H1 (cell line): ENCODE measurements at regions not wholly inside any gene's neighbourhood (a gene's known extent, or its start where the extent isn't known, plus 50 kb on each side); places are given as distances from the start of the nearest gene placed in this dataset.

ENCODE experiments used
- CTCF ChIA-PET: fragments of 300-600 bp; sonication (Branson Sonifier 250); formaldehyde crosslinking; loops from one replicate; lab custom pipeline; 2021; ENCODE audit not compliant: partially characterized antibody; lab: Charles Lee
- POLR2A ChIA-PET: fragments of 300-600 bp; sonication (Branson Sonifier 250); formaldehyde crosslinking; loops from one replicate; lab custom pipeline; 2021; ENCODE audit warnings: inconsistent platforms; ENCODE audit not compliant: partially characterized antibody; lab: Charles Lee
- DNase-seq, 2 experiments: peaks; one replicate each; pipeline versions ENCODE4 v3.0.0 to v3.0.0-alpha.2; 2010 to 2022; ENCODE audit warnings: low spot score in 2 of 2, low read depth in 1 of 2, mixed read lengths in 1 of 2
- FAIRE-seq: peaks from 2 replicates; lab custom pipeline; 2011; peaks lifted over from hg19 to GRCh38; lab: Jason Lieb, UNC
- H2AFZ ChIP-seq: 2 replicates; pipeline ENCODE4 v1.8.1; 2012; ENCODE audit warnings: low read length, inconsistent platforms
- H2AK5ac ChIP-seq: 2 replicates; pipeline ENCODE4 v1.6.1; 2013; ENCODE audit warnings: low read depth, low read length
- H2BK120ac ChIP-seq: replicated peaks from 2 replicates; pipeline ENCODE3; 2013; ENCODE audit warnings: low read depth, low read length, inconsistent platforms
- H2BK12ac ChIP-seq: 2 replicates; pipeline ENCODE4 v1.6.1; 2013; ENCODE audit warnings: low read depth, low read length
- H2BK15ac ChIP-seq: 2 replicates; pipeline ENCODE4 v1.6.1; 2013; ENCODE audit warnings: low read length
- H2BK20ac ChIP-seq: 2 replicates; pipeline ENCODE4 v1.6.1; 2013; ENCODE audit warnings: low read length
- H2BK5ac ChIP-seq: 2 replicates; pipeline ENCODE4 v1.6.1; 2013; ENCODE audit warnings: low read depth, low read length
- H3K14ac ChIP-seq: 2 replicates; pipeline ENCODE4 v1.6.1; 2013; ENCODE audit warnings: inconsistent platforms; ENCODE audit not compliant: insufficient read length
- H3K18ac ChIP-seq: 2 replicates; pipeline ENCODE4 v1.6.1; 2013; ENCODE audit warnings: low read length; ENCODE audit errors: extremely low read depth
- H3K23ac ChIP-seq: 2 replicates; pipeline ENCODE4 v1.6.1; 2013; ENCODE audit warnings: inconsistent platforms; ENCODE audit not compliant: insufficient read length
- H3K23me2 ChIP-seq: 2 replicates; pipeline ENCODE4 v1.6.1; 2013; ENCODE audit warnings: low read depth, low read length
- H3K27ac ChIP-seq: 2 replicates; pipeline ENCODE4 v1.6.1; 2011; ENCODE audit warnings: low read depth, low read length, inconsistent platforms
- H3K27me3 ChIP-seq, 4 experiments: replicated peaks in 1 of 4; 1 replicate in 1 of 4; 2 replicates in 3 of 4; pipeline versions ENCODE4 v1.6.1 to v1.8.1; 2011 to 2013; ENCODE audit warnings: low read length in 3 of 4, mild to moderate bottlenecking in 3 of 4, inconsistent platforms in 2 of 4, mixed read lengths in 2 of 4, moderate library complexity in 1 of 4; ENCODE audit not compliant: control insufficient read depth in 3 of 4, insufficient read depth in 3 of 4; ENCODE audit errors: extremely low read depth in 1 of 4
- H3K36me3 ChIP-seq, 4 experiments: 2 replicates each; pipeline versions ENCODE4 v1.6.1 to v1.8.1; 2011 to 2013; ENCODE audit warnings: mild to moderate bottlenecking in 4 of 4, low read length in 3 of 4, moderate library complexity in 2 of 4, control low read depth in 1 of 4, inconsistent platforms in 1 of 4; ENCODE audit not compliant: insufficient read depth in 4 of 4, control insufficient read depth in 2 of 4
- H3K4ac ChIP-seq: replicated peaks from 2 replicates; pipeline ENCODE3; 2013; ENCODE audit warnings: low read length, low read depth, mixed read lengths, inconsistent platforms; ENCODE audit not compliant: insufficient read length
- H3K4me1 ChIP-seq, 4 experiments: replicated peaks in 1 of 4; 1 replicate in 1 of 4; 2 replicates in 3 of 4; pipeline versions ENCODE4 v1.6.1 to v1.8.1; 2011 to 2013; ENCODE audit warnings: low read length in 3 of 4, inconsistent platforms in 2 of 4, mixed read lengths in 1 of 4; ENCODE audit not compliant: insufficient read depth in 4 of 4, control insufficient read depth in 3 of 4
- H3K4me2 ChIP-seq, 2 experiments: 2 replicates each; pipeline versions ENCODE4 v1.6.1 to v1.8.1; 2011 to 2013; ENCODE audit warnings: low read depth in 2 of 2, low read length in 2 of 2, control low read depth in 1 of 2, inconsistent platforms in 1 of 2, mild to moderate bottlenecking in 1 of 2; ENCODE audit not compliant: insufficient read depth in 1 of 2
- H3K4me3 ChIP-seq, 4 experiments: fragments of 200-600, 300-600 bp in 1 of 4; sonication (generic), shearing (Covaris generic), sonication (Bioruptor Twin) in 1 of 4; 2 replicates each; pipeline versions ENCODE4 v1.5.1 to v1.8.1; 2011 to 2016; ENCODE audit warnings: low read length in 4 of 4, low read depth in 3 of 4, control low read depth in 2 of 4, inconsistent platforms in 2 of 4, mild to moderate bottlenecking in 2 of 4, mixed read lengths in 1 of 4, moderate library complexity in 1 of 4; ENCODE audit not compliant: insufficient read depth in 2 of 4; ENCODE audit errors: extremely low read depth in 1 of 4
- H3K56ac ChIP-seq: replicated peaks from 2 replicates; pipeline ENCODE3; 2013; ENCODE audit warnings: low read depth, mild to moderate bottlenecking, mixed read lengths, low read length, inconsistent platforms; ENCODE audit not compliant: insufficient read length
- H3K79me1 ChIP-seq: 2 replicates; pipeline ENCODE4 v1.6.1; 2013; ENCODE audit warnings: low read depth, low read length, control low read depth
- H3K79me2 ChIP-seq, 2 experiments: 2 replicates each; pipeline versions ENCODE4 v1.6.1 to v1.8.1; 2012 to 2013; ENCODE audit warnings: low read length in 2 of 2, mild to moderate bottlenecking in 2 of 2, inconsistent platforms in 1 of 2; ENCODE audit not compliant: insufficient read depth in 2 of 2, control insufficient read depth in 1 of 2
- H3K9ac ChIP-seq, 4 experiments: replicated peaks in 1 of 4; 1 replicate in 1 of 4; 2 replicates in 3 of 4; pipeline versions ENCODE4 v1.6.1 to v1.8.1; 2011 to 2013; ENCODE audit warnings: low read depth in 3 of 4, low read length in 3 of 4, control low read depth in 2 of 4, mild to moderate bottlenecking in 2 of 4, moderate library complexity in 2 of 4, inconsistent platforms in 1 of 4; ENCODE audit errors: extremely low read depth in 1 of 4
- H3K9me3 ChIP-seq, 2 experiments: 2 replicates each; pipeline versions ENCODE4 v1.6.1 to v1.8.1; 2012 to 2013; ENCODE audit warnings: mild to moderate bottlenecking in 2 of 2, moderate library complexity in 2 of 2, control low read depth in 1 of 2, inconsistent platforms in 1 of 2, low read depth in 1 of 2, low read length in 1 of 2, mixed read lengths in 1 of 2; ENCODE audit not compliant: insufficient read depth in 2 of 2
- H4K20me1 ChIP-seq, 2 experiments: replicated peaks in 1 of 2; 2 replicates each; pipeline versions ENCODE3 to v1.8.1; 2011 to 2013; ENCODE audit warnings: inconsistent platforms in 2 of 2, low read length in 2 of 2, mild to moderate bottlenecking in 1 of 2; ENCODE audit not compliant: insufficient read depth in 2 of 2, control insufficient read depth in 1 of 2
- H4K5ac ChIP-seq: 2 replicates; pipeline ENCODE4 v1.6.1; 2013; ENCODE audit warnings: low read length, low read depth, mixed read lengths, inconsistent platforms; ENCODE audit not compliant: insufficient read length
- H4K8ac ChIP-seq: 2 replicates; pipeline ENCODE4 v1.8.0; 2013; ENCODE audit warnings: mild to moderate bottlenecking, moderate library complexity, low read length, inconsistent platforms; ENCODE audit not compliant: insufficient read depth; ENCODE audit errors: extremely low read depth
- H4K91ac ChIP-seq: replicated peaks from 2 replicates; pipeline ENCODE3; 2013; ENCODE audit warnings: low read length, mixed read lengths, inconsistent platforms; ENCODE audit not compliant: insufficient read length
- CBX5 ChIP-seq: fragments of 300-800, 300-1000 bp; sonication (generic); IDR thresholded peaks from 2 replicates; pipeline ENCODE4 v1.7.1; 2016; ENCODE audit warnings: antibody characterized with exemption, low read length, low read depth
- CTBP2 ChIP-seq: IDR thresholded peaks from 2 replicates; pipeline ENCODE4 v1.7.0; 2011; ENCODE audit warnings: borderline replicate concordance, mild to moderate bottlenecking, moderate library complexity, mixed read lengths, low read length; ENCODE audit not compliant: insufficient read depth, insufficient read length
- EZH2 ChIP-seq: fragments of 200-600 bp; sonication (generic); IDR thresholded peaks from 2 replicates; pipeline ENCODE4 v1.7.1; 2012; ENCODE audit warnings: low read depth, mild to moderate bottlenecking, moderate library complexity, low read length, inconsistent platforms; ENCODE audit not compliant: severe bottlenecking
- GTF2F1 ChIP-seq: IDR thresholded peaks from 2 replicates; pipeline ENCODE4 v1.6.1; 2012; ENCODE audit warnings: low read depth, low read length, improper control_type of control experiment, borderline replicate concordance
- NRF1 ChIP-seq: IDR thresholded peaks from 2 replicates; pipeline ENCODE4 v1.6.1; 2011; ENCODE audit warnings: mild to moderate bottlenecking, low read depth, low read length, improper control_type of control experiment
- POU5F1 ChIP-seq: IDR thresholded peaks from 2 replicates; pipeline ENCODE4 v1.6.1; 2011; ENCODE audit warnings: low read depth, mild to moderate bottlenecking, low read length, moderate library complexity
- RAD21 ChIP-seq, 2 experiments: IDR thresholded peaks in 1 of 2; conservative IDR thresholded peaks in 1 of 2; 2 replicates each; pipeline ENCODE4 v1.6.1; 2011; ENCODE audit warnings: low read depth in 2 of 2, low read length in 2 of 2, improper control_type of control experiment in 1 of 2, inconsistent platforms in 1 of 2, mild to moderate bottlenecking in 1 of 2, moderate library complexity in 1 of 2
- RBBP5 ChIP-seq: IDR thresholded peaks from 2 replicates; pipeline ENCODE4 v1.7.1; 2012; ENCODE audit warnings: low read depth, mild to moderate bottlenecking, inconsistent platforms, low read length, moderate library complexity, borderline replicate concordance
- SIRT6 ChIP-seq: IDR thresholded peaks from one replicate; pipeline ENCODE4 v1.7.1; 2012; ENCODE audit warnings: low read length, inconsistent platforms
- SUZ12 ChIP-seq: fragments of 200-600 bp; sonication (generic); IDR thresholded peaks from 2 replicates; pipeline ENCODE4 v1.6.1; 2012; ENCODE audit warnings: mild to moderate bottlenecking, inconsistent platforms, low read length, moderate library complexity, mixed read lengths
- TAF7 ChIP-seq: optimal IDR thresholded peaks from 2 replicates; pipeline ENCODE3; 2011; ENCODE audit warnings: low read depth, mild to moderate bottlenecking, inconsistent platforms, low read length, moderate library complexity, borderline replicate concordance
- TEAD4 ChIP-seq: IDR thresholded peaks from 2 replicates; pipeline ENCODE4 v1.6.1; 2012; ENCODE audit warnings: low read depth, low read length, inconsistent platforms, mixed read lengths
- YY1 ChIP-seq: IDR thresholded peaks from 2 replicates; pipeline ENCODE4 v1.6.1; 2011; ENCODE audit warnings: low read depth, mild to moderate bottlenecking, low read length
- WGBS, 2 experiments: shearing (Covaris generic) in 1 of 2; methylation state at CpG; one replicate each; pipeline versions ENCODE4 v1.1.6 to v1.1.7; 2013 to 2015; ENCODE audit warnings: low lambda C conversion rate in 2 of 2, mixed read lengths in 2 of 2, inconsistent platforms in 1 of 2, low coverage in 1 of 2, missing lambda C conversion rate in 1 of 2; ENCODE audit not compliant: insufficient replicate concordance in 2 of 2, insufficient coverage in 1 of 2, insufficient read length in 1 of 2; ENCODE audit errors: extremely low coverage in 1 of 2, missing lambda C conversion rate in 1 of 2; 5-methylcytosine and 5-hydroxymethylcytosine counted together
- TF ChIP-seq, protein P1 (sequence below): IDR thresholded peaks from 2 replicates; pipeline ENCODE4 v1.6.1; 2011; ENCODE audit warnings: low read depth, mild to moderate bottlenecking, low read length; ENCODE audit not compliant: insufficient read depth

DNA sequence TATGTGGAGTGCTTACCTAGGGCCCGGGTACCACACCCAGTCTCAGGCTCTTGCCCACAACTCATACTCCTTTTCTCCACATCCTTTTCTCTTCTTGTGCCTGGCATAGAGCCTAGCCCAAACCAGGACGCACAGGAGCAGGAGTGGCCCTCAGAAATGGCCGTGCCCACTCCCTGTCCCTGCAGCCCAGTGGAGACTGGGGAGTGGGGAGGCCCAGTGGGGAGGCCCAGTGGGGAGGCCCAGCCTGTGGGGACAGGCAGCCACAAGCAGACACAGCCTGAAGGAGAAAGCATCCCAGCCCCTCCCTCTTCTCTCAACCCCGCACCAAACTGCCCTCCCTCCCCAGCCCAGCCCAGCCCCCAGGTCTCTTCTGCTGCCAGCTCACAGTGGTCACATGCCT is 196.8 kb downstream of the KIF26A start:
- H4K5ac ChIP-seq = no peak overlapping the region
- no peak overlapping the region for H2BK15ac ChIP-seq
- H4K8ac ChIP-seq = no peak overlapping the region
- H2AK5ac ChIP-seq = no peak overlapping the region
- no peak for DNase-seq
- no peaks in the 10 kb centered on the region for H3K27me3 ChIP-seq
- H2BK120ac ChIP-seq = no peak overlapping the region
- H3K18ac ChIP-seq = no peak overlapping the region; the same call in 1 of the 2 replicates
- H2BK20ac ChIP-seq = no peak overlapping the region
- H3K23ac ChIP-seq = no peak overlapping the region
- H3K79me2 ChIP-seq = no peaks in the 10 kb centered on the region
- H3K36me3 ChIP-seq = no peaks in the 10 kb centered on the region
- H2BK12ac ChIP-seq = no peak overlapping the region
- H3K79me1 ChIP-seq = no peaks in the 10 kb centered on the region
- CTCF ChIA-PET = no interaction called here
- H2AFZ ChIP-seq = no peak overlapping the region
- no peaks in the 10 kb centered on the region for H4K20me1 ChIP-seq
- no peak overlapping the region for H3K4me3 ChIP-seq
- POLR2A ChIA-PET = no interaction called here
- H3K9ac ChIP-seq = no peak overlapping the region
- no peak overlapping the region for H3K4ac ChIP-seq
- H3K27ac ChIP-seq = no peak overlapping the region
- no peak overlapping the region for H3K56ac ChIP-seq
- H3K23me2 ChIP-seq = no peaks in the 10 kb centered on the region
- H3K14ac ChIP-seq = no peak overlapping the region
- 91% methylated on average over 3 of the region's 4 CpGs; no CpG with 5 or more reads in 1 of the 2 experiments for WGBS, 2 experiments
- H3K4me1 ChIP-seq = no peaks in the 10 kb centered on the region
- no peak overlapping the region for H3K4me2 ChIP-seq
- no peak for FAIRE-seq
- no peak overlapping the region for H2BK5ac ChIP-seq
- no peak overlapping the region for H4K91ac ChIP-seq
- peaks cover 0 to 5% of the 10 kb centered on the region in 2 experiments; a peak in 2 of 4 replicates for H3K9me3 ChIP-seq
- TF ChIP-seq EZH2 = no peak
- TF ChIP-seq POU5F1 = no peak
- no peak for TF ChIP-seq SUZ12
- no peak for TF ChIP-seq YY1
- TF ChIP-seq GTF2F1 = no peak
- no peak for TF ChIP-seq RBBP5
- TF ChIP-seq, protein P1, sequence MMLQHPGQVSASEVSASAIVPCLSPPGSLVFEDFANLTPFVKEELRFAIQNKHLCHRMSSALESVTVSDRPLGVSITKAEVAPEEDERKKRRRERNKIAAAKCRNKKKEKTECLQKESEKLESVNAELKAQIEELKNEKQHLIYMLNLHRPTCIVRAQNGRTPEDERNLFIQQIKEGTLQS = no peak
- TF ChIP-seq TAF7 = no peak
- no peak for TF ChIP-seq RAD21 (IDR thresholded peaks at IDR 0.05 in 1 of 2, conservative IDR thresholded peaks at IDR 0.05 in 1 of 2; ENCODE audit: low read depth in 2 of 2, low read length in 2 of 2)
- TF ChIP-seq CTBP2 = no peak
- no peak for TF ChIP-seq NRF1
- TF ChIP-seq TEAD4 = no peak
- no peak for TF ChIP-seq SIRT6
- TF ChIP-seq CBX5 = no peak
